SHP77 treated with DMSO at 0.1 percent for 48 hours (cell line): ENCODE measurements at regions not wholly inside any gene's neighbourhood (a gene's known extent, or its start where the extent isn't known, plus 50 kb on each side); places are given as distances from the start of the nearest gene placed in this dataset.
"Not testable (repeated sequence)": the region's sequence is repeated elsewhere in the genome, so short reads cannot be mapped to it uniquely, and the experiment has no call there.

Experiments
- DNase-seq: peaks from one replicate; lab custom pipeline; 2025; lab: John Stamatoyannopoulos, UW

DNA sequence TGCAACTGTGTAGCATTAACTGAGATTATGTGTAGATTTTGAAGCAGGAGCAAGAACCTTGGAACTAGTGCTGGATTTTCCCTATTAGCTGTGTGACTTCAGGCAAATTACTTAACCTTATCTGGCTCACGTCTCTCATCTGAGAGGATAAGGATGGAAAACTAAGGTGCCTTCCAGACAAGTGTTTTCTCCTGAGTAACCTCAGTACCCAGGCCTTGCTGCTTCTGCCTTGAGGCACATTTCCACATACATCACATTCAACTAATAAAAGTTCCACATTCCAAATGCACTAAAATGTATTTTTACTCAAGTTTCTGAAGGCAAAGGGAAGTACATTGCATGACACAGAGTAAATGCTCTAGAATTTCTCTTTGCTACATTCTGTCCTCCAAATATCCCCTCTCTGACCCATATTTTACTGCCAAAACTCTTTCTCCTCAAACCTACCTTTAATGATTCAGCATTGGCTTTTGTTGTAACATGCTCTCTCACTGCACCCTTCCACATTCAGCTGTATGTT lies 195.4 kb upstream of the ADGRL3 start:
- DNase-seq: no peak

- DNase-seq: no peak
Observed at GRCh38 chr4:61011051-61011450, 189.1 kb upstream of the ADGRL3 start.

DNA sequence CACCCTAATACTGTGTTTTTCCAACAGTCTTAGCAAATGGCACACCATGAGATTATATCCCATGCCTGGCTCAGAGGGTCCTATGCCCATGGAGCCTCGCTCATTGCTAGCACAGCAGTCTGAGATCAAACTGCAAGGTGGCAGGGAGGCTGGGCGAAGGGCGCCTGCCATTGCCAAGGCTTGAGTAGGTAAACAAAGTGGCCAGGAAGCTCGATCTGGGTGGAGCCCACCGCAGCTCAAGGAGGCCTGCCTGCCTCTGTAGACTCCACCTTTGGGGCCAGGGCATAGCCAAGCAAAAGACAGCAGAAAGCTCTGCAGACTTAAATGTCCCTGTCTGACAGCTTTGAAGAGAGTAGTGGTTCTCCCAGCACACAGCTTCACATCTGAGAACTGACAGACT lies 188.2 kb upstream of the ADGRL3 start:
- DNase-seq: not testable (repeated sequence)

DNA sequence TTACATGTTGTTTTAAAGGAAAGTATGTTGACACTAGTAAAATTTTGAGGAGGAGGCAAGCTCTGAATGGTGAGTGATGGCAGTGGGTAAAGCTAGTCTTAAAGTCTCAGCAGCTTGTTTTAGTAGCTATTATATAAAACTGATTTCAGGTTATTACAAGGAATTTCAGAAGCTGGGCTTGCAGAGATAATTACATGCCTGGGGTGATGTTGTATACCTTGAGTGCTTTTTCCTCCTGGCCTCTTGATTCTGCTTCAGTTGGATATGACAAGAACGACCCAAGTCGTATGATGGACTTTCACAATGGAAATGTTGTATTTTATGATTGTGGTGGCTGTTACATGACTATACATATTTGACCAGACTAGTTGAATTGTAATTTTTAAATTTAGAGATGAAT lies 175.5 kb upstream of the ADGRL3 start:
- no peak for DNase-seq

GRCh38 chr4:61027939-61028338 lies 172.2 kb upstream of the ADGRL3 start:
- DNase-seq: no peak

DNA sequence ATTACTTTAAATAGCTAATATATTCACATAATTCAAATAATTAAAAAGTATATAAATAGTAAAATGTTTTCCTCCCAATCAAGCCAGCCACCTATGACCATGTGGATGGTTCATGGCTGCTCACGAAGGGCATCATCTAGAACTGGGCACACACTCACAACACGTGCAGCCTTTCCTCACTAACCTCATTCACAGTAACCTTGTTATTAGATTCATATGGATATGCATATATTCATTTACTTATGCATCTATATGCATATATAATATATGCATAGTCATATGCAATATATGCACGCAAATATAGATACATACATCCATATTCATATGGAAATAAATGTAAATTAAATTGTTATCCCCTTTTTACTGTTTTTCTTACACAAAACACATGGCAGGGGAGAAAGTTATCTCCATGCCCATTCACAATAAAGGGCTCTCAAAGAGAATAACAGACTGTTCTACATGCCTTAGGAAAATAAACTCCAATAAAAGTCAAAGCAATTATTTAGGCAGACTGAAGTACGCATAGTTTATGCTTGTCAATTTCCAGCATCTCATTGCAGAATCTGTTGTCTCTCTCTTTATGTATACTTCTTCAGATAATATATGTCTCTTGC lies 163.9 kb upstream of the ADGRL3 start:
- no peak for DNase-seq

DNA sequence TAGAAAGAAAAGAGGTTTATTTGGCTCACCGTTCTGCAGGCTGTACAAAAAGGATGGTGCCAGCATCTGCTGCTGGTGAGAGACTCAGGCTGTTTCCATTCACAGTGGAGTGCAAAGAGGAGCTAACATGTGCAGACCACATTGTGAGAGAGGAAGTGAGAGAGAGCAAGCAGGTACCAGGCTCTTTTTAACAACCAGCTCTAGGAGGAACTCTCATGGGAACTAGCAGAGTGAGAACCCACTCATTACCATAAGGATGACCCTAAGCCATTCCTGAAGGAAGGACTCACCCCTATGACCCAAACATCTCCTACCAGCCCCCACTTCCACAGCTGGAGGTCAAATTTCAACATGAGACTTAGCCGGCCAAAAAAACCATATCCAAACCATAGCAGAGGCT lies 158.6 kb upstream of the ADGRL3 start:
- DNase-seq: no peak

DNA sequence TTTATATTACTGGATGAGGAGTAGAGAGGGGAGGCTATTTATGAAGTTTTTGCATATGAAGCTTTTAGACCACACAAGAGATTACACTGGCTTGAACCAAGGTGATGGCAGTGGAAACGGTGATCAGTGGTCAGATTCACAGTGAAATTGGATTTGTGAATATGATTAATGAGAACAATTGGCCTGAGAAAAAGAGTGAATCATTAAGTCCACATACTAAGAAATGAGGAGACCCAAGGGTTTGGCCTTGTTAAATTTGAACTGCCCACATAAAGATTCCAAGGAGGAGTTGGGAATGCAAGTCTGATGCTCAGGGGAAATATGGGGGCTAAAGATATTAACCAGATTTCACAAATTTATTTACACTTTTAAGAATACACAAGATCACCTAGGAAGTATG lies 155.3 kb upstream of the ADGRL3 start:
- no peak for DNase-seq

DNA sequence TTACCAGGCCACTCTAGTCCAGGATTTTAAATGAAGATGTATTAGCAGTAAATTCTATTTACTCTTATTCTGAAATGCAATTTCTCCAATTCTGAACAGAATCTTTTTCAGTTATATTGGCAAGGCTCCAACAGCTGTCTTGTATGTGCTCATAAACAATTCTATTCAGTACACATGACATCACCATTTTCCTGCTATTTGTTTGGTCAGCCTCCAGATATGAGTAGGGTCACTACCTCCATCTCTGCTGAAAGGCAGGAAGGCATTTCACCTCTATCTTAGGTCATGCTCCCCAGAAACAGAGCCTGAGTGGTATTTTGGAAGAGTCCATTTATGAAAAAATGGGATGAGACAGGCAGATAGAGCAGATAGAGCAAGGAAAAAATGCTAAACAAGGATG lies 151.1 kb upstream of the ADGRL3 start:
- DNase-seq: peak; percentile 7

GRCh38 chr4:61067381-61067780 lies 132.7 kb upstream of the ADGRL3 start:
- no peak for DNase-seq

DNA sequence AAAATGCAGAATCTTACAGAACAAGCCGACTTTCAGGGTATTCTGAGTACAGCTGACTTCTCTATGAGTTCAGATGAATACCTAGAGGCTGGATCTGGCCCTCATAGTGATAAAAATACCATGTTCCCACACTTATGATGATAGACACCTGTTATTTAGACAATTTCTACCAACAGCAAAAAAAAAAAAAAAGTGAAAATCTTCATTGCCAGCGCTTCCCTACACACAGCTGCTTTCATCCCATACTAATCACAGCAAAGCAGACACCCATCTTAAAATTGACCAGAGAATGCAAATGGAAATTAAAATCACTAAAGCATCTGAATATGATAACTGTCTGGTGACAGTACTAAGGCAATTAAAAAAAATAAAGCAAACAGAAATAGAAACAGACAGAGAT lies 132.1 kb upstream of the ADGRL3 start:
- DNase-seq: no peak

GRCh38 chr4:61068745-61069144 lies 131.4 kb upstream of the ADGRL3 start:
- DNase-seq: no peak

DNA sequence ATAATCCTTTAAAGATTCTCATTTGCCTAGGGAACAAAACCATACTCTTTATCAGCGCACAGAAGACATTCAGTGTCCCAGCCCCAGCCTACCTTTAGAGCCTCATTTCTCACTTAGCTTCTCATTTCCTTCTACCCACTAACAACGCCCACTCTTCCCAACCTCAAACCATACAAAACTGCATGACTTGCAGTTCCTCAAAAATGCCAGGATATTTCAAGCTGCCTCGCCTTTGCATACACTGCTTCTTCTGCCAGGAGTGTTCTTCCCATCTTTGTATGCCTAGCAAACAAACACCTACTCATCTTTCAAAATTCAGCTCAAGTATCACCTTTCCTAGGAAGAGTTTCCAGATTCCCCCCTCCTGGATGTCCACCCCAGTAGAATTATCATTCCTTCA lies 129.9 kb upstream of the ADGRL3 start:
- DNase-seq: no peak

DNA sequence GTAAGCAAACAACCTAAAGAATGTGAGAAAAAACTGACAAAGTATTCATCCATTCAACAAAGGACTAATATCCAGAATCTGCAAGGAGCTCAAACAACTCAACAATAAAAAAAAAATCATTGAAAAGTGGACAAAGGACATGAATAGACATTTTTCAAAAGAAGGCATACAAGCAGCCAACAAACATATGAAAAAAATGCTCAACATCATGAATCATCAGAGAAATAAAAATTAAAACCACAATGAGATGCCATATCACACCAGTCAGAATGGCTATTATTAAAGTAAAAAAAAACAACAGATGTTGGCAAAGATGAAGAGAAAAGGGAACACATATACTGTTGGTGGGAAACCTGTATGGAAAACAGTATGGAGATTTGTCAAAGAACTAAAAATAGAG lies 120.7 kb upstream of the ADGRL3 start:
- DNase-seq: no peak

DNA sequence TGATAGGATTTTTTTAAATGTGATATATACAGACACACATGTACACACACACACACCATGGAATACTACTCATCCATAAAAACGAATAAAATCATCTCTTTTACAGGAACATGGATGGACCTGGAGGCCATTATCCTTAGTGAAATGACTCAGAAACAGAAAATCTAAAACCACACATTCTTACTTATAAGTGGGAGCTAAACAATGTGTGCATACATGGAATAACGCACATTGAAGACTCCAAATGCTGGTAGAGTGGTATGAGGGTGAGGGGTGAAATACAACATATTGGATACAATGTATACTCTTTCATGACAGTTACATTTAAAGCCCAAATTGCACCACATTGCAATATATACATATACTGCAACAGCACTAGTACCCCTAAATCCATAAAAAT lies 120.2 kb upstream of the ADGRL3 start:
- no peak for DNase-seq

DNA sequence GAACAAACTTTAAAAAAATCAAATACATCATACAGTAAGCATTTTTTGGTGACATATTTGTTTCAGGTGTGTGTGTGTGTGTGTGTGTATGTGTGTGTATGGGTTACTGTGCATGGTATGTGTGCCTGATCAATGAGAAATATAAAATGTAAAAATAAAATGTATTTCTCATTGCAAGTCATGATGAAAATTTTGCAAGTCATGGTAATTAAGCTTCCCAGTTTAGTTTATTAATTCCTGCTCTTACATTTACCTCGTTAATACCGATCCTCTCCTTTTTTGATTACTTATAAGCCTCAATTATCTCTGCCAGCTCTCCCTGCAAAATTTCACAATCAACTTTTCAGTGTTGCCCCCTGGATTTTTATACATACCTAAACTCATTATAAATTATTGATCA lies 114.6 kb upstream of the ADGRL3 start:
- no peak for DNase-seq

DNA sequence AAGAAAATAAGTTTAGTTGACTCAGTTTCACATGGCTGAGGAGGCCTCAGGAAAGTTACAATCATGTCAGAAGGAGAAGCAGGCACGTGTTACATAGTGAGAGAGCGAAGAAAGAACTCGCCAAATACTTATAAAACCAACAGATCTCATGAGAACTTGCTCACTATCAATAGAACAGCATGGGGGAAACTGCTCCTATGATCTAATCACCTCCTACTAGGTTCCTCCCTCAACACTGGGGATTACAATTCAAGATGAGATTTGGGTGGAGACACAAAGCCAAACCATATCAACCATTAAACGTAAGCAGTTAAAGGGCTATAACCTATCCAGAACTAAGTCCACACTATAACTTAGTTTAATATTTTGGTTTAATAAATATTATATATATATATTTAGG lies 113.8 kb upstream of the ADGRL3 start:
- no peak for DNase-seq

GRCh38 chr4:61086979-61087378 lies 113.1 kb upstream of the ADGRL3 start:
- no peak for DNase-seq

- peak; percentile 10 for DNase-seq
Observed at GRCh38 chr4:61094854-61095598, 105.1 kb upstream of the ADGRL3 start.

GRCh38 chr4:61128682-61129081 lies 71.4 kb upstream of the ADGRL3 start:
- no peak for DNase-seq

DNA sequence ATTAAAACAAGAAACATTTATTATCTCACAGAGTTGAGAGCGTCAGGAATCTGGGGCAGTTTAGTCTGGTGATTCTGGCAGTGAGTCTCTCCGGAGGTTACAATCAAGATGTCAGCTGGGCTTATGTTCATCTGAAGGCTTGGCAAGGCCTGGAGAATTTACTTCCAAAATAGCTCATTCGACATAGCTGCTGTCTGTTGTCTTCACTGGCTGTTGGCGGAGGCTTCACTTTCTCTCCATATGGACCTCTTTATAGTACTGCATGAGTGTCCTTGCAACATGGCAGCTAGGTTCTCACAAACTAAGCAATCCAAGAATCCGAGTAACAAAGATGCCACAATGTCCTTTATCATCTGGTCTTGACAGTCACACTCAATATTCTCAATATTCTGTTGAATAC lies 70.2 kb upstream of the ADGRL3 start:
- DNase-seq: no peak

- no peak for DNase-seq
Observed at GRCh38 chr4:61143461-61143860, 56.7 kb upstream of the ADGRL3 start.

DNA sequence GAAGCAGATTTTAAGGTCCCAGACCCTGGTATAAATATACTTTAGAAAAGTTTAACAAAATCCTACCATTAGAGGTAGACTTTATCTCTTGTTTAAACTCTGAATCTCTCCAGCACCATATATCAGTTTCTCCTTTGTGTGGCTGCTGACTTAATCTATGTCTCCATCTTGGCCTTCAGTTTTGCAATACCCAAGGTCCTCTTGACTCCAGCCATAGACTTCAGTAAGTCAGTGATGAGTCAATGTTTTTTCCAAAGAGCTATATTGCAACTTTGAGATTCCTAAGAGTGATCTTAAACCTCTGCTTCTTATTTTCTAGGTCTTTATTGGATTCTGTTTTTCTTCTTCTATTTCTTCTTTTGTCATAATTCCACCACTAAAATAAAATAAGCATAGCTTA lies 50.8 kb upstream of the ADGRL3 start:
- DNase-seq: no peak
